MCF 10A (cell line): ENCODE measurements at regions not wholly inside any gene's neighbourhood (a gene's known extent, or its start where the extent isn't known, plus 50 kb on each side); places are given as distances from the start of the nearest gene placed in this dataset.

Source experiments
- BruUV-seq: library from RNA; stranded (reverse); fragments of 400-500 nt; replicated peaks from 2 replicates; lab custom pipeline; 2021; lab: Mats Ljungman, UMichigan
- CTCF ChIA-PET: fragments of 300-600 bp; sonication (Branson Sonifier 250); formaldehyde crosslinking; extraction: SDS; loops from one replicate; lab custom pipeline; 2021; ENCODE audit warnings: antibody characterized with exemption, inconsistent platforms; lab: Yijun Ruan, JAX
- POLR2A ChIA-PET: fragments of 300-600, 350-650 bp; sonication (Branson Sonifier 250); formaldehyde crosslinking; extraction: SDS; loops from one replicate; lab custom pipeline; 2020; ENCODE audit warnings: antibody characterized with exemption, inconsistent platforms; lab: Yijun Ruan, JAX
- DNase-seq: peaks from one replicate; pipeline ENCODE4 v3.0.0-alpha.2; 2018; ENCODE audit not compliant: unreplicated experiment
- H3K27ac Mint-ChIP-seq: one replicate; pipeline ENCODE4 v1.8.0; 2022; ENCODE audit warnings: mild to moderate bottlenecking, low read depth, mixed read lengths; ENCODE audit not compliant: unreplicated experiment
- H3K27me3 Mint-ChIP-seq: one replicate; pipeline ENCODE4 v1.8.0; 2022; ENCODE audit warnings: mixed read lengths; ENCODE audit not compliant: insufficient read depth, unreplicated experiment
- H3K36me3 Mint-ChIP-seq: one replicate; pipeline ENCODE4 v1.8.0; 2022; ENCODE audit warnings: mild to moderate bottlenecking, moderate library complexity, mixed read lengths; ENCODE audit not compliant: insufficient read depth, unreplicated experiment
- H3K4me1 Mint-ChIP-seq: one replicate; pipeline ENCODE4 v1.8.0; 2022; ENCODE audit warnings: mixed read lengths; ENCODE audit not compliant: insufficient read depth, unreplicated experiment
- H3K4me3 Mint-ChIP-seq: one replicate; pipeline ENCODE4 v1.8.0; 2022; ENCODE audit warnings: mild to moderate bottlenecking, moderate library complexity, mixed read lengths; ENCODE audit not compliant: unreplicated experiment
- H3K9me3 Mint-ChIP-seq: one replicate; pipeline ENCODE4 v1.8.0; 2022; ENCODE audit warnings: mixed read lengths; ENCODE audit not compliant: unreplicated experiment
- CTCF ChIP-seq: fragments of 200-600 bp; IDR thresholded peaks from one replicate; pipeline ENCODE4 v1.8.0; 2022; ENCODE audit warnings: antibody characterized with exemption, mild to moderate bottlenecking; ENCODE audit not compliant: unreplicated experiment
- intact Hi-C: fragments of 100-400 bp; cut with micrococcal nuclease; formaldehyde crosslinking; loops from 2 replicates; pipeline ENCODE4 v1.14.1; 2022

GRCh38 chr18:25563816-25564683 lies 212.1 kb upstream of the ZNF521 start:
- BruUV-seq, result no TSS peak
- intact Hi-C loops, result loop anchor here (5.0 kb wide), 1 partner anchor 333 kb away; no protein-coding TSS in a partner anchor
- H3K36me3 Mint-ChIP-seq, result no peaks in the 10 kb centered on the region
- H3K27me3 Mint-ChIP-seq, result no peaks in the 10 kb centered on the region
- POLR2A ChIA-PET, result no interaction called here
- peaks cover 33% of the 10 kb centered on the region for H3K9me3 Mint-ChIP-seq
- TF ChIP-seq CTCF, result no peak
- no peak overlapping the region for H3K4me3 Mint-ChIP-seq
- no peak for DNase-seq
- CTCF ChIA-PET, result no interaction called here
- H3K27ac Mint-ChIP-seq, result no peak overlapping the region
- no peaks in the 10 kb centered on the region for H3K4me1 Mint-ChIP-seq

- H3K4me3 Mint-ChIP-seq, result no peak overlapping the region
- CTCF ChIA-PET, result no interaction called here
These were observed 211.4 kb upstream of the ZNF521 start for GRCh38 chr18:25563346-25563745.

GRCh38 chr18:25561918-25562317 lies 210.0 kb upstream of the ZNF521 start:
- no peaks in the 10 kb centered on the region for H3K4me1 Mint-ChIP-seq
- H3K36me3 Mint-ChIP-seq, result no peaks in the 10 kb centered on the region
- ChIA-PET POLR2A (no interaction called here), CTCF (interaction anchor here (0.7 to 0.9 kb wide), 2 partner anchors 18 to 904 kb away, joined by 3 read pairs; no protein-coding TSS in a partner anchor)
- H3K4me3 Mint-ChIP-seq, result no peak overlapping the region
- H3K27me3 Mint-ChIP-seq, result no peaks in the 10 kb centered on the region
- DNase-seq, result peak; percentile 37
- intact Hi-C loops, result loop anchor here (5.0 kb wide), 1 partner anchor 335 kb away; no protein-coding TSS in a partner anchor
- H3K27ac Mint-ChIP-seq, result no peak overlapping the region
- BruUV-seq, result no TSS peak
- peak; percentile 14 for TF ChIP-seq CTCF
- peaks cover 35% of the 10 kb centered on the region for H3K9me3 Mint-ChIP-seq

More at GRCh38 chr18:25563346-25563745, 211.4 kb upstream of the ZNF521 start:
- no peaks in the 10 kb centered on the region for H3K27me3 Mint-ChIP-seq
- no peaks in the 10 kb centered on the region for H3K4me1 Mint-ChIP-seq
- intact Hi-C loops, result loop anchor here (5.0 kb wide), 1 partner anchor 334 kb away; no protein-coding TSS in a partner anchor
- BruUV-seq, result no TSS peak
- no peak for TF ChIP-seq CTCF
- no peaks in the 10 kb centered on the region for H3K36me3 Mint-ChIP-seq
- POLR2A ChIA-PET, result no interaction called here
- no peak overlapping the region for H3K27ac Mint-ChIP-seq
- no peak for DNase-seq
- H3K9me3 Mint-ChIP-seq, result peaks cover 39% of the 10 kb centered on the region

DNA sequence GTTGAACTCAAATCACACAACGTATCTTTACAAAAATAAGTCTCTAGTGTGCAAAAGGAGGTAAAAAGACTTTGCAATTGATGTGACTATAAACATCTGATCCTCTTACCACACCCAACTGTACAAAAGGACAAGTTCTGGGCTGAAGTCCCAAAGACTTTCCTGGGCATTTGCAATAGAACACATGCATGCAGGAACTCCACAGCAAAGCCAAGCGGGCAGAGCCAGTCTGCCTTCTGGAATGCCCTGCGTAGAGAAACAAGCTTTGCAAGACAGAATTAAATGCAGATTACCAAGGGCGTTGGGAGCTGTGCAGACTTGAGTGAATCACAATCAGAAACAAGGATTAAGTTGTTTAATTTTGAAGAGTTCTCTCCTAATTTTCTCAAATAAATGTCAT lies 208.4 kb upstream of the ZNF521 start:
- ChIA-PET POLR2A (no interaction called here), CTCF (interaction anchor here (0.6 to 1.1 kb wide), 3 partner anchors 20 to 524 kb away, joined by 3 to 4 read pairs (median 3); no protein-coding TSS in a partner anchor)
- Mint-ChIP-seq H3K27ac (no peak overlapping the region), H3K4me3 (no peak overlapping the region), H3K9me3 (peaks cover 31% of the 10 kb centered on the region), H3K36me3 (no peaks in the 10 kb centered on the region), H3K27me3 (no peaks in the 10 kb centered on the region), H3K4me1 (no peaks in the 10 kb centered on the region)
- no peak for TF ChIP-seq CTCF
- BruUV-seq, result no TSS peak
- no peak for DNase-seq
- intact Hi-C loops, result loop anchor here (5.0 kb wide), 1 partner anchor 337 kb away; no protein-coding TSS in a partner anchor
